T47D (cell line): ENCODE measurements at regions not wholly inside any gene's neighbourhood (a gene's known extent, or its start where the extent isn't known, plus 50 kb on each side); places are given as distances from the start of the nearest gene placed in this dataset.
"Not testable (repeated sequence)": the region's sequence is repeated elsewhere in the genome, so short reads cannot be mapped to it uniquely, and the experiment has no call there.

Source experiments
- DNase-seq, 2 experiments: peaks; one replicate each; pipeline versions ENCODE4 v3.0.0 to v3.0.0-alpha.2; 2011 to 2012; ENCODE audit warnings: low read depth in 1 of 2, low spot score in 1 of 2
- JUND ChIP-seq: IDR thresholded peaks from 2 replicates; pipeline ENCODE4 v1.6.1; 2012; ENCODE audit warnings: low read depth
- in situ Hi-C: cut with HindIII; loops from 2 replicates; pipeline ENCODE4 v1.10.0; 2016; ENCODE audit warnings: low sequenced_read_pairs, low pct_unique_long_range_greater_than_20kb

DNA sequence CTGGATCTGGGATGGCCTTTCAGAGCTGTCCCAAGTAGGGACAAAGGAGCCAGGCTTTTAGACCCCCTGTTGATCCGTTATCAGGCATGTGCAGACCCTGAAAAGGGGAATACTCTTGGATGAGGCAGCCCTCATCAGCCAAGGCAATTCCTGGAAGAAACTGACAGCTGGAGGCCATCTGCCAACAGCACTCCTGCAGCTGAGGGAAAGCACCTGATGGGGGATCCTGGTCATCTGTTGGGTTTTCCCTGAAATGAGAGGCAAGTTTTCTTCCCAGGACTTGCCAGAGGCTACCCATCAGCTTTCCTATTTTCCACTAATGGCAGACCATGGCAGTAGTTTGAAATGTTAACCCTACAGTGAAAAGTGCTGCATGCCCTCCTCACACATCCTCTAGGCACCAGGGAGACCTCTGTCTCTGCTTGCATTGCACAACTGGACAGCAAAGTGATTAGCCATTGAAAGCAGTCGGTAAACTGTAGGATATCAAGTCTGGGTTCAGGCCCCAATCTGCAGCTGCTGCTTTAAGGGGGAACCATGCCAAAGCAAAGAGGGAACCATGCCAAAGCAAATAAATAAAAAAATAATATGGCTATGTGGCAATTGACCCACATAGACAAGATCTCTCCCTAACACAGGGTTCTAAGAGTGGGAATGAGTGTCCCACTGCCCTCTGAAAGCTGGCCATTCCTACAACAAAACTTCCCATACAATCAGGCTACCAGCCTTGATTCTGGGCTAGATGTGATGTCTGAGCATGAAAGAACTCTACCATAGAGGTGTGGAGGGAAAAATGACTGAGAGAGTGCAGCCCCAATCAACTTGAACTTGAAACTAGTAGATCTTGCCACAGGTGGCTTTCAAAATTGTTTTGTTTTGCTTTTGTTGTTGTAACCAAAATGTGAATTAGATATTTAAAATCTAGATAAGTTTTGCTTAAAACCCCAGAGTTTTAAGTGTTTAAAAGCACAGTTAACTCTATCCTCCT is 232.0 kb upstream of the STT3B start:
- in situ Hi-C loops: no loop called here
- DNase-seq: peak in 1 of 2 experiments; percentile 61
- no peak for TF ChIP-seq JUND

DNA sequence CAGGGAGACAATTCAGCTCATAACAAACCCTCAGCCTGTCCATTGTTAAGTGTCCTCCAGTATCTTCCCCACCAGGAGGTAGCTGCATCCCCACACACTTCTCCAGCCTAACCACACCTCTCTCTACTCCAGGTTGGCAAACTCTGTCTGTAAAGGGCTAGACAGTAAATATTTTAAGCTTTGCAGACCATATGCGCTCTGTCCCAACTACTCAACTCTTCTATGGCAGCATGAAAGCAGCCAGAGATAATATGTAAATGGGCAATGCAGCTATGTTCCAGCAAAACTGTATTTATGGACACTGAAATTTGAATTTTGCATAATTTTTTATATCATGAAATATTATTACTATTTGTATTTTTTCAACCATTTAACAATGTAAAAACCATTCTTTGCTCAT is 230.4 kb upstream of the STT3B start:
- no peak for DNase-seq
- in situ Hi-C loops: no loop called here
- no peak for TF ChIP-seq JUND

DNA sequence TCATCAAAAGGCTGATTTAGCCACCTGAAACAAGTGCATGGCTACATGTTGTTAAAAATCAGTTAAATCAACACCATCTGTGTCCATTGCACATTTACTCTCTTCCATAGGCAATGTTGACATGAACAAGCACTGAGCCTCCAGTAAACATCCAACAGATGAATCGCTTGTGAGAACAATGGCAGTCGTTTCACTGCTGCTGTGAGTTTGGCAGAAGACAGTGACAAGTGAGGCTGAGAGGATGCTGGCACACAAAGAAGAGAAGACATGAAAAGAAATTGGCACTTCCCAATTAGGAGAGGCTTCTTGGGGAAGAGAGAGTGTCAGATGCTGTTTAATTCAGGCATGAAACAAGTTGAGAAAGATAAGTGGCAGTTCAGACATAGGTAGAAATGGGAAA is 227.4 kb upstream of the STT3B start:
- TF ChIP-seq JUND: no peak
- no peak for DNase-seq
- in situ Hi-C loops: no loop called here

DNA sequence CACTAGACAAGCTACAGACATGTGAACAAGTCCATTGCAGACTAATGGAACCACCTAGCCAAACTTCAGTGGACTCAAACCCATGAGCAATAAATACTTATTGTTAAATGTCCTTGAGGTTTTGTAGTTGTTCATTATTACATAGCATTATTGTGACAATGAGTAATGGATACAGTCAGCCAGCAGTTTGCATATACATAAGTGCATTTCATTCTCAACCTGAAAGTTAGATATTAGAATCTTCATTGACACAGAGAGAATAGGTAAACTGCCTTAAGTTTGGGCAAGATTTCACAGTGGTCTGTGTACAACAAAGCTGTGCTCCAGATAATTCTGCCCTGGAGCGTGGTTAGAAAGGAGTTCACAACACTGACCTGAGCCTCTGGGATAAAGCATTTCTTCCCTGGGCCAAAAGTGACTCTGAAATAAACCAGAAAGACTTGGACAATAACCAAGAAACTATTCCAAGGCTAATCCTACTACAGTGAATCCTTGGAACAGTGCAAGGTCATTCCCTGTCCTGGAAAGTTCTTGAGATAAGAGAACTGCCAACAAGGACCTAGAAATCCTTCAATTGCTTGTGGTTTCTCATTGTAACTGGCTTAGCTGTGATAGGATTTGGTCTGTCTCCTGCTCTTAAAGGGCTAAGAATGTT is 225.5 kb upstream of the STT3B start:
- no peak for TF ChIP-seq JUND
- in situ Hi-C loops: no loop called here
- no peak for DNase-seq

DNA sequence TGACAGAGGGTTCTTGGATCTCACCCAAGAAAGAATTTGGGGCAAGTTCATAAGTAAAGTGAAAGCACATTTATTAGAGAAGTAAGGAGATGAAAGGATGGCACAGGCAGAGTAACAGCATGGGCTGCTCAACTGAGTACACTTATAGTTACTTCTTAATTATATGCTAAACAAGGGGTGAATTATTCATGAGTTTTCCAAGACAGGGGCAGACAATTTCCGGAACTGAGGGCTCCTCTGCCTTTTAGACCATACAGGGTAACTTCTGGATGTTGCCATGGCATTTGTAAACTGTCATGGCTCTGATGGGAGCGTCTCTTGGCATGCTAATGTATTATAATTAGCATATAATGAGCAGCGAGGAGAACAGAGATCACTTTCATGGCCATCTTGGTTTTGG is 221.2 kb upstream of the STT3B start:
- in situ Hi-C loops: no loop called here
- no peak for DNase-seq
- no peak for TF ChIP-seq JUND

DNA sequence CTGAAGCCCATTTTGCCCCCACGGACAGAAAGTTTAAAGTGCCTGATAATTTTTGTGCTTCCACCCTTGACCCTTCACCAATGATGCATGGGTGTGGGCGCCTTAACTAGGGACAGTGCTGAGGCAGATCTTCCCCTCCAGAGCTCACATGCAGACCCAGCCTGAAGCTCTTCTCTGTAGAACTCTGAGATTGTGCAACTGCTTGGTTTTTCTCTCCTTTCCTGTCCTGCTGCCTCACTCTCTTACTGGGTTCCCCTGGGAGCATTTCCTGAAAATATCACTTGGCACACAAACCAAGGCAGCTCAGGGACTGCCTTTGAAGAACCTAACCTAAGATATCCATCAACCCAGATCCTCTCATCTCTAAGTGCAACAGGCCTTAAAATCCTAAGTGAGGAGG is 220.3 kb upstream of the STT3B start:
- DNase-seq: no peak
- in situ Hi-C loops: no loop called here
- no peak for TF ChIP-seq JUND

DNA sequence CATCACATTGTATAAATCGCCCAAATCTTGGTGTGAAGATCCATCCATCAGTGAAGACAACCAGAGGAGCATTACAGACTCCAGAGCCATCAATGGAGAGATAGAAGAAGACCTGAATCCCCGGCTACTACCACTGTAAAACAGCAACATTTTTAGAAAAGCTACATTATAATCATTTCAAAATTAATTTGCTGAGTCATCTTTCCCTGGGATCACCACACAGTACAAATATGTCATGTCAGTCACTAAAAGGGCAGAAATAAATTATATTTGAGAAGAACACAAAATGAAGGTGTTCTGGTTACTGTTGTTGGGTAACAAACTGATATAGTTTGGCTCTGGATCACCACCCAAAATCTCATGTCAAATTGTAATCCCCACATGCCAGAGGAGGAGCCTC is 218.5 kb upstream of the STT3B start:
- in situ Hi-C loops: no loop called here
- no peak for TF ChIP-seq JUND
- DNase-seq: no peak

DNA sequence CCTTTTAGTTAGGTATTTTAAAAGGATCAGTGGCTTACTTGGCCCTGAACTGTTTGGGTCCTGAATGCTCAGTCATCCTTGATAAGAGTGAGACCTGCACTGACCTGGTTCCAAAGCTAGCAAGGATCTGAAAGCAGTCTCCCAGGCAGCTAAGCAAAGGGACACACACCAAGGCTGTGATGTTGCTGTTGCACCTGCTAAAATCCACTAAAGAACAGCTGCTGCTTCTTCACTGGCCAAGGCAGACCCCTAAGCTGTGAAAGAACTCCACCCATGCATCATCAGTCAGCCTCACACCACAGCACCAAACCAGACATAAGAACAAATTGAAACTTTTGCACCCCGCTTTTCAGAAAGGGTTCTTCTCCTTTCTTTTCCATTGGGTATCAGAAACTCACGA is 213.4 kb upstream of the STT3B start:
- TF ChIP-seq JUND: no peak
- no peak for DNase-seq
- in situ Hi-C loops: no loop called here

DNA sequence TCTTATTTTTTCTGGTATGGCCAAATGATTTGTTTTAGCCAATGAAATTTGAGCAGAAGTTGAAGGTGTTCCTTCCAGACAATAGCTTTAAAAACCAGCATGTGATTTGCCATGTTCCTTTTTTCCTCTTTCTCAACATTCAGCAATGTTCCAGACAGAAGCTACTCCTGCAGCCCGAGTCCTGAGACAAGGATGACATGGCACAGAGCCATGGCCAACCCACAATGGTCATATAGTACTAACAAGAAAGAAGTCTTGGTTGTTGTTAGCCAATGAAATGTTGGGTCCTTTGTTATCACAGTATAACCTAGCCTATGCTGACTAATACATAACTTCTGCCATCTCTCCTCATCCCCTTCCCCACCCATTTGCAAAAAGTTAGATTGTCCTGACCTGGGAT is 211.1 kb upstream of the STT3B start:
- no peak for DNase-seq
- TF ChIP-seq JUND: no peak
- in situ Hi-C loops: no loop called here

DNA sequence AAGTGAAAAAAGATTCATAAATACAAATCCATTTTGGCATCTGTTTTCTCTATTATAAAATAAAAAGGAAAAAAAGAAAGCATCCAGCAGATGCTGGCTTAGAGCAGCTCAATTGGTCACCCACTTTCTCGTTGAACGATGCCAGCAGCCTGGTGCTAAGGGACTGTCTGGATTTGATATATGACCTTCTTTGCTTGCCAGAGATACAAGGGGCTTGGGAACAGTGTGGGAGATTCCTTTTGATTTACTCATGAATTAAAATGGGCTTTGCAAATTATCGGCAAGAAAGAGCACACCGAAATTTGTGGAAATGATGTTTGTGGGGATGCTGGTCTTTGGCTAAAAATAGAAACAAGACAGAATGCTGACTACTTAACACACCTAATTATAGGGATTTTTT is 210.3 kb upstream of the STT3B start:
- in situ Hi-C loops: no loop called here
- no peak for DNase-seq
- TF ChIP-seq JUND: no peak

DNA sequence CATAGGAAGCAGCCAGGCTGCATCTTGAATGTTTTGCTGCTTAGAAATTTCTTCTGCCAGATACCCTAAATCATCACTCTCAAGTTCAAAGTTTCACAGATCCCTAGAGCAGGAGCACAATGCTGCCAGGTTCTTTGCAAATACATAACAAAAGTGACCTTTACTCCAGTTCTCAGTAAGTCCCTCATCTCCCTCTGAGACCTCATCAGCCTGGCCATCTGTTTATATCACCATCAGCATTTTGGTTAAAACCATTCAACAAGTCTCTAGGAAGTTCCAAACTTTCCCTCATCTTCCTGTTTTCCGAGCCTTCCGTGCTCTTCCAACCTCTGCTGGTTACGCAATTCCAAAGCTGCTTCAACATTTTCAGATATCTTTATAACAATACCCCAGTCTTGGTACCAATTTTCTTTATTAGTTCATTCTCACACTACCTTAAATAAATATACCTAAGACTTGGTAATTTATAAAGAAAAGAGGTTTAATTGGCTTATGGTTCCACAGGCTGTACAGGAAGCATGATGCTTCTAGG is 204.8 kb upstream of the STT3B start:
- in situ Hi-C loops, DNase-seq: not testable (repeated sequence)

DNA sequence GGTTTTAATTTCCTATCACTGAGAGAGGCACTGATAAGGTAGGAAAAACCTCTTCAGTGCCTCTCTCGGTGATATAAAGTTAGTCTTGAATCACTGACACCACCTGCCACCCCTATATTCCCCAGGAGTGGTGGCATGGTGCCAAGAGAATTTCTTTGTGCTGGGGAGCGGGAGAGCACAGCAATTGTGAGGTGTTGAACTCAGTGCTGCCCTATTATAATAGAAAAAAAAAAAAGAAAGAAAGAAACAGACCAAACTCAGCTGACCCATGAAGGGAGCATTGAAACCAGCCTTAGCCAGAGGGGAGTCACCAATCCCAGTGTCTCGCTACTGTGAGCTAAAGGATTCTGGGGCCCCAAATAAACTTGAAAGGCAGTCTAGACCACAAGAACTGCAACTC is 201.4 kb upstream of the STT3B start:
- no peak for DNase-seq

DNA sequence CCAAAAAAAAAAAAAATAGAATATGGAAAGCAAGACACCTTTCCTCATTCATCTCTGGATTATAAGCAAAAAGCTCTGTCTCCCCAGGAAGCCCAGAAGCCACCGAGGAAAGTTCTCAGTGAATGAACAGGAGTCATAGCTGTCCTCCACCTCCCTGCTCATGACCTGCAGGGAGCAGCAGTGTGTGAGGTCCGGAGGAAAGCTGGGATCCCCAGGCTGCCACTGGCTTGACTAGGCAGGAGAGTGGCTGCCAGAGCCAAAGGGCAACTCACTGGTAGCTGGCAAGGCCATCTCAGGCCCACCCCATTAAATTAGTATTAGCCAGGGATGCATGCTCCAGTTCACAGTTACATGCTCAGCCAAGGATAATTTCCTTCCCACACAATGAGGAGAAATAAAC is 191.6 kb upstream of the STT3B start:
- no peak for TF ChIP-seq JUND
- DNase-seq: peak in 1 of 2 experiments; percentile 51
- in situ Hi-C loops: no loop called here

More for the DNA sequence above, 201.4 kb upstream of the STT3B start:
- in situ Hi-C loops: no loop called here
- no peak for TF ChIP-seq JUND

DNA sequence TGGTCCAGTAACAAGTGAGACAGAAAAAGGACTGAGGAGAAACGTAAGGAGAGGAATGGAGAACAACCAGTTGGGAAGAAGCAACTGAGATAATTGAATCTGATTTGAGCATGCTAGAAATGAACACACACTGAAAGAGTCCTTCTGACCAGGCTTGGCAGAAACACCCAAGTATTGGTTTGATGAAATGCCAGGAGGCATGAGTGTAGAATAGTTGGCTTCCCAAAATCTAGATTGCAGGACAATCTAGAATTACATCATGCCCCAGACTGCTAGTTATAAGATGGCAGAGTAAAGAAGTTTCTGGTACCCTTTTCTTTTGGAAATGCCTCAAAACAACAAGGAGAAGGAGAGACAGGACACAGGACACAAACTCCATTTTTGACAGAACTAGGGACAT is 189.7 kb upstream of the STT3B start:
- in situ Hi-C loops: no loop called here
- no peak for TF ChIP-seq JUND
- DNase-seq: no peak
